A549 (cell line): ENCODE measurements at regions not wholly inside any gene's neighbourhood (a gene's known extent, or its start where the extent isn't known, plus 50 kb on each side); places are given as distances from the start of the nearest gene placed in this dataset.
A peak's percentile ranks its signal among the peaks of the same experiment; 100 is the strongest.

Experiments used
- ATAC-seq, 2 experiments: fragments of 200-7000 bp in 1 of 2; fragments of >200 bp in 1 of 2; cut with Nextera tagmentation in 1 of 2; cut with Tn5 transposase in 1 of 2; 3 replicates each; pipeline versions ENCODE4 v1.8.0 to v1.9.1; 2018 to 2020; ENCODE audit warnings: mild to moderate bottlenecking in 1 of 2, moderate library complexity in 1 of 2
- CTCF ChIA-PET: fragments of 300-600 bp; sonication (Branson Sonifier 250); formaldehyde crosslinking; extraction: SDS; loops from one replicate; lab custom pipeline; 2021; ENCODE audit warnings: antibody characterized with exemption, inconsistent platforms; lab: Yijun Ruan, JAX
- POLR2A ChIA-PET: fragments of 350-600 bp; formaldehyde crosslinking; extraction: SDS; loops from one replicate; lab custom pipeline; 2021; ENCODE audit warnings: antibody characterized with exemption, inconsistent platforms; lab: Yijun Ruan, JAX
- DNase-seq, 2 experiments: peaks; one replicate each; pipeline versions ENCODE4 v3.0.0 to v3.0.0-alpha.2; 2011 to 2016; ENCODE audit warnings: low read depth in 1 of 2, low spot score in 1 of 2
- FAIRE-seq: peaks from 2 replicates; lab custom pipeline; 2011; peaks lifted over from hg19 to GRCh38; lab: Jason Lieb, UNC
- H3K27ac ChIP-seq, 2 experiments: fragments of >200 bp; sonication (Bioruptor Twin); formaldehyde crosslinking; 3 replicates each; pipeline ENCODE4 v1.5.1; 2016 to 2017
- H3K4me1 ChIP-seq: fragments of >200 bp; sonication (Bioruptor Twin); formaldehyde crosslinking; 3 replicates; pipeline ENCODE4 v1.6.1; 2016
- H3K4me2 ChIP-seq: fragments of >200 bp; sonication (Bioruptor Twin); formaldehyde crosslinking; 3 replicates; pipeline ENCODE4 v1.6.1; 2016
- H3K4me3 ChIP-seq: fragments of >200 bp; sonication (Bioruptor Twin); formaldehyde crosslinking; 3 replicates; pipeline ENCODE4 v1.5.1; 2016
- H3K9me3 ChIP-seq: fragments of >200 bp; sonication (Bioruptor Twin); formaldehyde crosslinking; 3 replicates; pipeline ENCODE4 v1.6.1; 2016
- BCL3 ChIP-seq: fragments of >200 bp; sonication (Bioruptor Twin); formaldehyde crosslinking; IDR thresholded peaks from 3 replicates; pipeline ENCODE4 v1.6.1; 2016
- BHLHE40 ChIP-seq: IDR thresholded peaks from 2 replicates; pipeline ENCODE4 v1.6.1; 2012; ENCODE audit warnings: low read depth, low read length, inconsistent platforms
- CBX8 ChIP-seq: fragments of 200-600 bp; sonication (generic); IDR thresholded peaks from 2 replicates; pipeline ENCODE4 v1.6.1; 2016
- CEBPB ChIP-seq, 2 experiments: fragments of >200 bp in 1 of 2; sonication (Bioruptor Twin) in 1 of 2; formaldehyde crosslinking in 1 of 2; IDR thresholded peaks; 2 replicates each; pipeline ENCODE4 v1.6.1; 2012 to 2016
- CHD2 ChIP-seq: fragments of 150-350 bp; IDR thresholded peaks from 2 replicates; pipeline ENCODE4 v1.6.1; 2014; ENCODE audit warnings: low read length; ENCODE audit not compliant: partially characterized antibody
- ELK1 ChIP-seq: fragments of 150-350 bp; IDR thresholded peaks from 2 replicates; pipeline ENCODE4 v1.6.1; 2014; ENCODE audit warnings: low read depth, mild to moderate bottlenecking, low read length
- EP300 ChIP-seq, 2 experiments: fragments of >200 bp; sonication (Bioruptor Twin); formaldehyde crosslinking; IDR thresholded peaks; 2 replicates in 1 of 2; 3 replicates in 1 of 2; pipeline ENCODE4 v1.6.1; 2016 to 2017
- ESRRA ChIP-seq: fragments of 150-350 bp; IDR thresholded peaks from 2 replicates; pipeline ENCODE4 v1.6.1; 2014; ENCODE audit warnings: mild to moderate bottlenecking, low read length, borderline replicate concordance
- FOXS1 ChIP-seq: fragments of 250-450 bp; sonication (Bioruptor Pico); IDR thresholded peaks from 2 replicates; pipeline ENCODE4 v1.5.0; 2020; ENCODE audit warnings: mild to moderate bottlenecking, moderate library complexity
- HEYL ChIP-seq: fragments of 250-450 bp; sonication (Bioruptor Pico); IDR thresholded peaks from 2 replicates; pipeline ENCODE4 v1.8.0; 2021; ENCODE audit warnings: mild to moderate bottlenecking, moderate library complexity
- HOXA7 ChIP-seq: fragments of 250-450 bp; sonication (Bioruptor Pico); IDR thresholded peaks from 2 replicates; pipeline ENCODE4 v1.5.0; 2020; ENCODE audit warnings: mild to moderate bottlenecking, moderate library complexity
- HOXB13 ChIP-seq: fragments of 250-450 bp; sonication (Bioruptor Pico); IDR thresholded peaks from 2 replicates; pipeline ENCODE4 v1.5.0; 2020; ENCODE audit warnings: low read depth, mild to moderate bottlenecking, moderate library complexity
- JUN ChIP-seq, 2 experiments: fragments of >200 bp; sonication (Bioruptor Twin); formaldehyde crosslinking; IDR thresholded peaks; 2 replicates in 1 of 2; 3 replicates in 1 of 2; pipeline ENCODE4 v1.6.1; 2016 to 2017
- MAX ChIP-seq: IDR thresholded peaks from 2 replicates; pipeline ENCODE4 v1.6.1; 2012
- MAZ ChIP-seq: fragments of 150-350 bp; IDR thresholded peaks from 2 replicates; pipeline ENCODE4 v1.6.1; 2014; ENCODE audit warnings: antibody characterized with exemption, low read depth, low read length, borderline replicate concordance
- MYC ChIP-seq: IDR thresholded peaks from 2 replicates; pipeline ENCODE4 v1.6.1; 2012; ENCODE audit warnings: mild to moderate bottlenecking, inconsistent platforms, low read length, improper control_type of control experiment, borderline replicate concordance
- NFE2L2 ChIP-seq: fragments of 150-350 bp; conservative IDR thresholded peaks from 2 replicates; pipeline ENCODE4 v1.6.1; 2014; ENCODE audit warnings: low read length
- NR3C1 ChIP-seq: fragments of >200 bp; sonication (Bioruptor Twin); formaldehyde crosslinking; IDR thresholded peaks from 3 replicates; pipeline ENCODE4 v1.6.1; 2017
- PHF8 ChIP-seq: fragments of 200-600 bp; sonication (generic); IDR thresholded peaks from 2 replicates; pipeline ENCODE4 v1.6.1; 2016; ENCODE audit warnings: low read depth, mild to moderate bottlenecking, antibody characterized with exemption, moderate library complexity, borderline replicate concordance
- RCOR1 ChIP-seq: fragments of 150-350 bp; IDR thresholded peaks from 2 replicates; pipeline ENCODE4 v1.6.1; 2014; ENCODE audit warnings: antibody characterized with exemption, low read length, low read depth
- SMC3 ChIP-seq: fragments of >200 bp; sonication (Bioruptor Twin); formaldehyde crosslinking; IDR thresholded peaks from 3 replicates; pipeline ENCODE4 v1.6.1; 2018; ENCODE audit warnings: inconsistent platforms
- SREBF2 ChIP-seq: fragments of 450-650 bp; IDR thresholded peaks from 2 replicates; pipeline ENCODE4 v1.6.1; 2014; ENCODE audit warnings: mild to moderate bottlenecking, moderate library complexity
- TFCP2L1 ChIP-seq: fragments of 250-450 bp; sonication (Bioruptor Pico); IDR thresholded peaks from 2 replicates; pipeline ENCODE4 v1.5.0; 2021; ENCODE audit warnings: mild to moderate bottlenecking
- ZC3H11A ChIP-seq: fragments of 450-650 bp; IDR thresholded peaks from 2 replicates; pipeline ENCODE4 v1.6.1; 2014; ENCODE audit warnings: antibody characterized with exemption, mild to moderate bottlenecking
- ZNF302 ChIP-seq: fragments of 250-450 bp; sonication (Bioruptor Pico); IDR thresholded peaks from 2 replicates; pipeline ENCODE4 v1.9.0; 2021; ENCODE audit warnings: inconsistent platforms, mild to moderate bottlenecking, moderate library complexity
- WGBS: methylation state at CpG from one replicate; pipeline ENCODE4 v1.1.6; 2017; ENCODE audit errors: missing lambda C conversion rate; 5-methylcytosine and 5-hydroxymethylcytosine counted together
- TF ChIP-seq, protein P1 (sequence below): fragments of 250-450 bp; sonication (Bioruptor Pico); IDR thresholded peaks from 2 replicates; pipeline ENCODE4 v1.5.0; 2020; ENCODE audit warnings: low read depth, mild to moderate bottlenecking, moderate library complexity
- TF ChIP-seq, protein P2 (sequence below): IDR thresholded peaks from 2 replicates; pipeline ENCODE4 v1.6.1; 2012

GRCh38 chr17:12580640-12581039 is 85.0 kb upstream of the MYOCD start:
- H3K9me3 ChIP-seq = no peaks in the 10 kb centered on the region
- no peak for TF ChIP-seq NR3C1
- TF ChIP-seq HOXA7 (CRISPR knock-in tag) = no peak
- no peak for TF ChIP-seq RCOR1
- no peak for TF ChIP-seq BCL3
- no peak for TF ChIP-seq HOXB13 (CRISPR knock-in tag)
- no peak for TF ChIP-seq FOXS1 (CRISPR knock-in tag)
- no peak for TF ChIP-seq HEYL
- TF ChIP-seq CHD2 = no peak
- TF ChIP-seq MAZ = no peak
- no peak for TF ChIP-seq ZNF302 (CRISPR knock-in tag)
- TF ChIP-seq EP300 (IDR thresholded peaks at IDR 0.05) = no peak
- ChIA-PET POLR2A (no interaction called here), CTCF (interaction anchor here (0.7 kb wide), 1 partner anchor 21 kb away, joined by 3 read pairs; no protein-coding TSS in a partner anchor)
- no peaks in the 10 kb centered on the region for H3K4me1 ChIP-seq
- no peak overlapping the region for H3K4me3 ChIP-seq
- H3K4me2 ChIP-seq = no peak overlapping the region
- FAIRE-seq = peak; percentile 56
- H3K27ac ChIP-seq = 0 out of 6 replicates have a peak overlapping the region, but pooled peaks of 1 of the 2 experiments have one; percentile 7
- peak in 1 of 2 experiments; percentile 28; a peak in 1 of 6 replicates for ATAC-seq
- DNase-seq = no peak
- 62% methylated on average over 6 of the region's 6 CpGs for WGBS

- POLR2A ChIA-PET = no interaction called here
- ATAC-seq (no peak), DNase-seq (no peak), FAIRE-seq (no peak)
- no peak overlapping the region for H3K27ac ChIP-seq
- no peaks in the 10 kb centered on the region for H3K4me1 ChIP-seq
- no peak overlapping the region for H3K4me3 ChIP-seq
- CTCF ChIA-PET = interaction anchor here (0.9 to 1.1 kb wide), 3 partner anchors 14 to 39 kb away, joined by 3 to 4 read pairs (median 4); no protein-coding TSS in a partner anchor
- TF ChIP-seq SMC3 (no peak), ELK1 (no peak), ESRRA (no peak), CEBPB (IDR thresholded peaks at IDR 0.05) (no peak), ZC3H11A (no peak), PHF8 (no peak), SREBF2 (no peak), MYC (no peak), TFCP2L1 (CRISPR knock-in tag) (no peak), JUN (IDR thresholded peaks at IDR 0.05) (no peak), MAX (no peak), HEYL (no peak)
- no peak overlapping the region for H3K4me2 ChIP-seq
- WGBS = 73% methylated on average over 7 of the region's 7 CpGs
- H3K9me3 ChIP-seq = no peaks in the 10 kb centered on the region
Observed at GRCh38 chr17:12584727-12585126, 81.0 kb upstream of the MYOCD start.

GRCh38 chr17:12588531-12588930 is 77.2 kb upstream of the MYOCD start:
- DNase-seq = no peak
- ChIA-PET POLR2A (no interaction called here), CTCF (interaction anchor here (1.3 kb wide), 1 partner anchor 332 kb away, joined by 3 read pairs; no protein-coding TSS in a partner anchor)
- no peak overlapping the region for H3K4me2 ChIP-seq
- WGBS = 82% methylated on average over 5 of the region's 5 CpGs
- H3K9me3 ChIP-seq = no peaks in the 10 kb centered on the region
- no peak for ATAC-seq
- H3K4me1 ChIP-seq = peaks cover 15% of the 10 kb centered on the region
- H3K27ac ChIP-seq = no peak overlapping the region
- no peak for TF ChIP-seq HOXA7 (CRISPR knock-in tag)
- TF ChIP-seq, protein P1, sequence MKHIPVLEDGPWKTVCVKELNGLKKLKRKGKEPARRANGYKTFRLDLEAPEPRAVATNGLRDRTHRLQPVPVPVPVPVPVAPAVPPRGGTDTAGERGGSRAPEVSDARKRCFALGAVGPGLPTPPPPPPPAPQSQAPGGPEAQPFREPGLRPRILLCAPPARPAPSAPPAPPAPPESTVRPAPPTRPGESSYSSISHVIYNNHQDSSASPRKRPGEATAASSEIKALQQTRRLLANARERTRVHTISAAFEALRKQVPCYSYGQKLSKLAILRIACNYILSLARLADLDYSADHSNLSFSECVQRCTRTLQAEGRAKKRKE (CRISPR knock-in tag) = no peak
- TF ChIP-seq, protein P2, sequence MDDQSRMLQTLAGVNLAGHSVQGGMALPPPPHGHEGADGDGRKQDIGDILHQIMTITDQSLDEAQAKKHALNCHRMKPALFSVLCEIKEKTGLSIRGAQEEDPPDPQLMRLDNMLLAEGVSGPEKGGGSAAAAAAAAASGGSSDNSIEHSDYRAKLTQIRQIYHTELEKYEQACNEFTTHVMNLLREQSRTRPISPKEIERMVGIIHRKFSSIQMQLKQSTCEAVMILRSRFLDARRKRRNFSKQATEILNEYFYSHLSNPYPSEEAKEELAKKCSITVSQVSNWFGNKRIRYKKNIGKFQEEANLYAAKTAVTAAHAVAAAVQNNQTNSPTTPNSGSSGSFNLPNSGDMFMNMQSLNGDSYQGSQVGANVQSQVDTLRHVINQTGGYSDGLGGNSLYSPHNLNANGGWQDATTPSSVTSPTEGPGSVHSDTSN = no peak
- no peak for TF ChIP-seq FOXS1 (CRISPR knock-in tag)
- no peak for TF ChIP-seq ESRRA
- no peak for TF ChIP-seq TFCP2L1 (CRISPR knock-in tag)
- no peak for TF ChIP-seq NFE2L2
- no peak for TF ChIP-seq BHLHE40
- no peak for TF ChIP-seq CBX8
- FAIRE-seq = no peak
- no peak overlapping the region for H3K4me3 ChIP-seq
